NOMO-1 treated with dmso at 0.1 percent for 144 hours (cell line): ENCODE measurements at regions not wholly inside any gene's neighbourhood (a gene's known extent, or its start where the extent isn't known, plus 50 kb on each side); places are given as distances from the start of the nearest gene placed in this dataset.

Experiments
- DNase-seq: peaks from one replicate; lab custom pipeline; 2025; ENCODE audit not compliant: unreplicated experiment; lab: John Stamatoyannopoulos, UW

GRCh38 chr18:68469049-68469625, 245.8 kb downstream of the TMX3 start:
- no peak for DNase-seq

GRCh38 chr18:68467957-68468356, 247.0 kb downstream of the TMX3 start:
- DNase-seq: no peak

- no peak for DNase-seq
These were observed 247.6 kb downstream of the TMX3 start for GRCh38 chr18:68467329-68467728.

- DNase-seq: no peak
These were observed 248.2 kb downstream of the TMX3 start for GRCh38 chr18:68466672-68467071.

GRCh38 chr18:68462766-68463165, 252.1 kb downstream of the TMX3 start:
- no peak for DNase-seq

- no peak for DNase-seq
These were observed 252.8 kb downstream of the TMX3 start for GRCh38 chr18:68462148-68462547.

- DNase-seq: no peak
These were observed 253.4 kb downstream of the TMX3 start for GRCh38 chr18:68461481-68462018.

- no peak for DNase-seq
These were observed 254.9 kb downstream of the TMX3 start for GRCh38 chr18:68459968-68460367.

GRCh38 chr18:68456985-68457384, 257.9 kb downstream of the TMX3 start:
- no peak for DNase-seq

GRCh38 chr18:68455229-68455603, 259.7 kb downstream of the TMX3 start:
- no peak for DNase-seq

- DNase-seq: no peak
These were observed 260.2 kb downstream of the TMX3 start for GRCh38 chr18:68454511-68455228.

- no peak for DNase-seq
These were observed 265.6 kb downstream of the TMX3 start for GRCh38 chr18:68449292-68449691.

GRCh38 chr18:68448736-68449135, 266.2 kb downstream of the TMX3 start:
- DNase-seq: no peak

- DNase-seq: no peak
These were observed 267.6 kb downstream of the TMX3 start for GRCh38 chr18:68447286-68447685.

- no peak for DNase-seq
These were observed 269.1 kb downstream of the TMX3 start for GRCh38 chr18:68445668-68446426.

GRCh38 chr18:68445136-68445535, 269.8 kb downstream of the TMX3 start:
- no peak for DNase-seq

- DNase-seq: no peak
These were observed 273.7 kb downstream of the TMX3 start for GRCh38 chr18:68441241-68441640.

- no peak for DNase-seq
These were observed 274.5 kb downstream of the TMX3 start for GRCh38 chr18:68440433-68440832.

- no peak for DNase-seq
These were observed 275.3 kb downstream of the TMX3 start for GRCh38 chr18:68439642-68440041.

- no peak for DNase-seq
These were observed 275.9 kb downstream of the TMX3 start for GRCh38 chr18:68438983-68439382.

- no peak for DNase-seq
These were observed 276.4 kb downstream of the TMX3 start for GRCh38 chr18:68438536-68438935.

- DNase-seq: no peak
These were observed 278.4 kb downstream of the TMX3 start for GRCh38 chr18:68436485-68436884.
